ENCODE measurements at regions not wholly inside any gene's neighbourhood (a gene's known extent, or its start where the extent isn't known, plus 50 kb on each side); places are given as distances from the start of the nearest gene placed in this dataset.
"Not testable (repeated sequence)": the region's sequence is repeated elsewhere in the genome, so short reads cannot be mapped to it uniquely, and the experiment has no call there.

GRCh38 chr6:88499845-88500699 is 333.9 kb upstream of the CNR1 start:
- TF ChIP-seq CTCF (IDR thresholded peaks at IDR 0.05; ENCODE audit: extremely low read depth, missing control alignments) = no peak
- DNase-seq (ENCODE audit: low spot score) = peak; percentile 27

- TF ChIP-seq CTCF (IDR thresholded peaks at IDR 0.05; ENCODE audit: extremely low read depth, missing control alignments) = no peak
- no peak for DNase-seq (ENCODE audit: low spot score)
These were observed 333.3 kb upstream of the CNR1 start for GRCh38 chr6:88499436-88499835.

GRCh38 chr6:88497403-88497802 is 331.3 kb upstream of the CNR1 start:
- DNase-seq (ENCODE audit: low spot score) = not testable (repeated sequence)

GRCh38 chr6:88494401-88495140 is 328.4 kb upstream of the CNR1 start:
- TF ChIP-seq CTCF (IDR thresholded peaks at IDR 0.05; ENCODE audit: extremely low read depth, missing control alignments) = no peak
- peak; percentile 27 for DNase-seq (ENCODE audit: low spot score)

- no peak for TF ChIP-seq CTCF (IDR thresholded peaks at IDR 0.05; ENCODE audit: extremely low read depth, missing control alignments)
- DNase-seq (ENCODE audit: low spot score) = peak; percentile 30
These were observed 327.6 kb upstream of the CNR1 start for GRCh38 chr6:88493717-88494116.

GRCh38 chr6:88492824-88493223 is 326.7 kb upstream of the CNR1 start:
- no peak for DNase-seq (ENCODE audit: low spot score)
- TF ChIP-seq CTCF (IDR thresholded peaks at IDR 0.05; ENCODE audit: extremely low read depth, missing control alignments) = no peak

GRCh38 chr6:88492241-88492640 is 326.1 kb upstream of the CNR1 start:
- no peak for DNase-seq (ENCODE audit: low spot score)
- no peak for TF ChIP-seq CTCF (IDR thresholded peaks at IDR 0.05; ENCODE audit: extremely low read depth, missing control alignments)
